Naive thymus-derived CD8-positive, alpha-beta T cell (primary cell): ENCODE measurements at regions not wholly inside any gene's neighbourhood (a gene's known extent, or its start where the extent isn't known, plus 50 kb on each side); places are given as distances from the start of the nearest gene placed in this dataset.

Experiments
- ATAC-seq, 2 donors: fragments of 150-1000 bp; cut with Tn5 transposase in 1 of 2; sonication (Bioruptor Pico), chemical (Tn5 transposase) in 1 of 2; 1 replicate in 1 of 2; 2 replicates in 1 of 2; pipeline ENCODE4 v1.10.0; 2021; ENCODE audit warnings: mild to moderate bottlenecking in 2 of 2, moderate library complexity in 2 of 2
- POLR2A ChIA-PET: fragments of 350-600 bp; sonication (Branson Sonifier 250); formaldehyde crosslinking; loops from one replicate; lab custom pipeline; 2021; ENCODE audit warnings: antibody characterized with exemption; lab: Charles Lee
- DNase-seq, 10 donors: peaks; one replicate each; pipeline versions ENCODE4 v3.0.0 to v3.0.0-alpha.2; 2020 to 2022
- H3K27ac Mint-ChIP-seq, 10 donors: one replicate each; pipeline ENCODE4 v1.8.0; 2020 to 2022; ENCODE audit warnings: mild to moderate bottlenecking in 10 of 10, mixed read lengths in 10 of 10, moderate library complexity in 4 of 10, inconsistent platforms in 1 of 10
- H3K27me3 Mint-ChIP-seq, 5 donors: one replicate each; pipeline ENCODE4 v1.8.0; 2021 to 2022; ENCODE audit warnings: mixed read lengths in 5 of 5
- H3K36me3 Mint-ChIP-seq, 3 donors: one replicate each; pipeline ENCODE4 v1.8.0; 2020 to 2022; ENCODE audit warnings: mixed read lengths in 3 of 3, mild to moderate bottlenecking in 2 of 3, inconsistent platforms in 1 of 3
- H3K4me1 Mint-ChIP-seq, 4 donors: one replicate each; pipeline ENCODE4 v1.8.0; 2021 to 2022; ENCODE audit warnings: mixed read lengths in 4 of 4
- H3K4me3 Mint-ChIP-seq, 10 donors: one replicate each; pipeline ENCODE4 v1.8.0; 2020 to 2022; ENCODE audit warnings: mild to moderate bottlenecking in 10 of 10, mixed read lengths in 10 of 10, moderate library complexity in 6 of 10, inconsistent platforms in 1 of 10
- H3K9me3 Mint-ChIP-seq, 9 donors: one replicate each; pipeline ENCODE4 v1.8.0; 2020 to 2022; ENCODE audit warnings: mixed read lengths in 9 of 9, mild to moderate bottlenecking in 3 of 9, inconsistent platforms in 1 of 9, moderate library complexity in 1 of 9

DNA sequence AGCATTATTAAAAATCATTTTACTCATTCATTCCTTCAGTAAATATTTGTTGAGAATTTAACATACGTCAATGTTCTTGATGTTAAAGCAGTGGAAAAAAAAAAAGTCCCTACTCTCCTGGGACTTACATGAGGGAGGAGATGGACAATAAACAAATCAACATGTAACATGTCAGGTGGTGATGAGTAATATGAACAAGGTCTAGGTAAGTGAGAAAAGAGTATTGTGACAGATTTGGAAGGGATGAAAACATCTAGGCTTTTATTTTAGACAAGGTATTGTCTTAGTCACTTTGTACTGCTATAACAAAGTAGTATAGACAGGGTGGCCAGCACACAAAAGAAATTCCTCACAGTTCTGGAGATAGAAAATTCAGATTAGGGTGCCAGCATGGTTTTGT lies 167.2 kb downstream of the FSCB start:
- DNase-seq (no peak), ATAC-seq (no peak)
- POLR2A ChIA-PET: no interaction called here
- H3K4me3 Mint-ChIP-seq: no peak overlapping the region
- no peak overlapping the region for H3K27ac Mint-ChIP-seq
- H3K36me3 Mint-ChIP-seq: no peaks in the 10 kb centered on the region
- no peaks in the 10 kb centered on the region for H3K4me1 Mint-ChIP-seq
- H3K27me3 Mint-ChIP-seq: no peaks in the 10 kb centered on the region
- peaks cover 0 to 22% (median 3%) of the 10 kb centered on the region in 9 donors for H3K9me3 Mint-ChIP-seq

DNA sequence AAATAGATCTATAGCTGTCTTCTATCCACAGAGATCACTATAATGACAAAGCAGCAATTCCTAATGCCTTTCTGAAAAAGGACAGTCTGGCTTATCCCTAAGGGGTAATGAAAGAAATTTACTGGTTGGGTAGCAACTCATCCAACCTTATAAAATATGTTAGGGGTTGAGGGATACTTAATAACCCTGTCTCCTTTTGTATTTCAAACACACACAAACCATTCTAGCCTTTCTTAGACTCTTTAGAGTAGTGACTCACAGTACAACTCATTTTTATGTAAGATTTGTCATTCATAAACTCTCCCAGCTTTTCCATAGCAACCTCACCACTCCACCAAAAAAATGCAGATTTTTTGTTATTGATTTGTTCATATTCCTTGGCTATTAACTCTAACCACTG lies 167.9 kb downstream of the FSCB start:
- Mint-ChIP-seq H3K27ac (no peak overlapping the region), H3K4me3 (no peak overlapping the region), H3K27me3 (no peaks in the 10 kb centered on the region), H3K4me1 (no peaks in the 10 kb centered on the region), H3K36me3 (no peaks in the 10 kb centered on the region), H3K9me3 (peaks cover 0 to 22% (median 5%) of the 10 kb centered on the region in 9 donors)
- POLR2A ChIA-PET: no interaction called here
- no peak for DNase-seq
- ATAC-seq: no peak

DNA sequence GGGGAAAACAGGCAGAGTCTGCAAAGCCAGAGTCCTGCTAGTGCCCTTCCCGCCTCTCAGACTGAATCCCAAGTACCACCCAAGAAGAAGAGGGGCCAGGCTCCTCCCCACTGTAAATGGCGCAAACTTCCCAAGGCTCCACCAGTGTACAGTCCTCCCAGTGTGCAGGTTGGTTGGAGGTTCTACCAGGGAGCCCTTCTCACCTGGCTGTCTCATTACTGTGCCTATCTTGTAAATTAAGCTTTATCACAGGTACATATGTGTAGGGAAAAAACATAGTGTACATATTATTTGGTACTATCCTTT lies 189.7 kb downstream of the FSCB start:
- H3K9me3 Mint-ChIP-seq: peaks cover 3 to 26% (median 15%) of the 10 kb centered on the region in 9 donors
- H3K4me1 Mint-ChIP-seq: no peaks in the 10 kb centered on the region
- no peaks in the 10 kb centered on the region for H3K36me3 Mint-ChIP-seq
- no peak overlapping the region for H3K27ac Mint-ChIP-seq
- H3K4me3 Mint-ChIP-seq: no peak overlapping the region
- H3K27me3 Mint-ChIP-seq: no peaks in the 10 kb centered on the region
- ATAC-seq (no peak), DNase-seq (no peak)
- POLR2A ChIA-PET: no interaction called here

DNA sequence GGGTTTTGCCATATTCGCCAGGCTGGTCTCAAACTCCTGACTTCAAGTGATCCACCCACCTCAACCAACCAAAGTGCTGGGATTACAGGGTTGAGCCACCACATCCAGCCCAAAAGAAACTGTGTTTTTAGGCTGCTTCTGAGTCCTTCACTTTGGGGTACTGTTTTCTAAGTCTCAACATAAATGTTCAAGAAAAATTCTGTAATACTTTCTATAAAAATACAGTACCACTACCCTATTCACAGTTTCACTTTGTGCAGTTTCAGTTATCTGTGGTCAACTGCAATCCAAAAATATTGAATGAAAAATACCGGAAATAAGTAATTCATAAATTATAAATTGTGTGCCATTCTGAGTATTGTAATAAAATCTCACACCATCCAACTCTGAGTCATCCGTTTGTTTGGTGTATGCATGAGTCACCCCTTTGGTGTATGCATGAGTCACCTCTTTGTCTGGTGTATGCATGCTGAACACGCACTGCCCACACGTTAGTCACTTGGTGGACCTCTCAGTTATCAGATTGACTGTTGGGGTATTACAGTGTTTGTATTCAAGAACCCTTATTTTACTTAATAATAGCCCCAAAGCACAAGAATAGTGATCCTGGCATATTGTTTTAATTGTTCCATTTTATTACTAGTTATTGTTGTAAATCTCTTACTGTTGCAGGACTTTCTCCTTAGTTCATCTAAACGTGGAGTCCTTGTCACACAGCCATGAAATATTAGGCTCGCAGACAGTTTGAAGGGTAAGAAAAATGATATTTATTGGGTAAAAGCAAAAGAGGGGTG lies 190.2 kb downstream of the FSCB start:
- Mint-ChIP-seq H3K9me3 (peaks cover 3 to 31% (median 16%) of the 10 kb centered on the region in 9 donors), H3K4me3 (no peak overlapping the region), H3K27ac (no peak overlapping the region), H3K27me3 (no peaks in the 10 kb centered on the region), H3K36me3 (no peaks in the 10 kb centered on the region), H3K4me1 (no peaks in the 10 kb centered on the region)
- ATAC-seq: no peak
- POLR2A ChIA-PET: no interaction called here
- DNase-seq: no peak

DNA sequence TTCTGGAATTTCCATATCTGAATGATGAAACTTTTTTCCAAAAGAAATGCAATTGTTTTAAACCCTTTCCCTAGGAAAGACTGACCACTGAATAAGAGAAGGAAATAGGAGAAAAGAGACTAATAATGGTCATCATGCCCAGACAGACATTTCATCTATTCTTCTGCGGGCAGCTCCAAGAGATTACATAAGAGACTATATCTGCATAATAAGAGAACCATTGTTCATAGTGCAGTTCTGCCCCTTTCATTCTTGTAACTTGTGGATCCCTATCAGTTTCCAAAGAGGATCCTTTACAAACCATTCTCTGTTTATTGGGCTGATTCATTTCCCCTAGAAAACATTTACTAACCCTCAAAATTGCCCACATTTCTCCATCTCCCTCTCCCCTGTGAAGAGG lies 197.8 kb downstream of the FSCB start:
- H3K27me3 Mint-ChIP-seq: no peaks in the 10 kb centered on the region
- POLR2A ChIA-PET: no interaction called here
- H3K4me1 Mint-ChIP-seq: no peaks in the 10 kb centered on the region
- H3K36me3 Mint-ChIP-seq: no peaks in the 10 kb centered on the region
- DNase-seq: no peak
- no peak overlapping the region for H3K4me3 Mint-ChIP-seq
- no peak overlapping the region for H3K27ac Mint-ChIP-seq
- ATAC-seq: no peak
- peaks cover 3 to 19% (median 12%) of the 10 kb centered on the region in 9 donors for H3K9me3 Mint-ChIP-seq

DNA sequence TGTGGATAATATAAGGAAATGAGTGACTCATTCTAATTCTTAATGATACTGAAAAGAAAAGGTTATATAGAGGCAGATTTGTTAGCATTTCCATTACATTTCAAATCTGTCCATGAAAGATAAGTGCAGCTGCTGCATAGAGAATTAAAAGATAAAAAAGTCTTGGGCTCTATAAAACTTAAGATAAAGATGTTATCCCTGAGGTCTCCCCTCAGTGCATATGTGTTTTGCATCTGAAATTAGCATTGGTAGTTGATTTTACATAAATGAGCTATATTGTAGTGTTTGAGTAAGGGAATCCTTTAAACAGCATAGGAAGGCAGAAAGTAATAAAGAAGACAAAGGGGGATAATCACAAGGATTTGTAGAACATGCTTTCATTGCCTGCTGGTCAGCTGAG lies 206.2 kb downstream of the FSCB start:
- no peak for DNase-seq
- H3K27me3 Mint-ChIP-seq: no peaks in the 10 kb centered on the region
- no peak overlapping the region for H3K27ac Mint-ChIP-seq
- no peaks in the 10 kb centered on the region for H3K4me1 Mint-ChIP-seq
- H3K4me3 Mint-ChIP-seq: no peak overlapping the region
- ATAC-seq: no peak
- POLR2A ChIA-PET: no interaction called here
- peaks cover 0 to 30% (median 12%) of the 10 kb centered on the region in 9 donors for H3K9me3 Mint-ChIP-seq
- H3K36me3 Mint-ChIP-seq: no peaks in the 10 kb centered on the region

DNA sequence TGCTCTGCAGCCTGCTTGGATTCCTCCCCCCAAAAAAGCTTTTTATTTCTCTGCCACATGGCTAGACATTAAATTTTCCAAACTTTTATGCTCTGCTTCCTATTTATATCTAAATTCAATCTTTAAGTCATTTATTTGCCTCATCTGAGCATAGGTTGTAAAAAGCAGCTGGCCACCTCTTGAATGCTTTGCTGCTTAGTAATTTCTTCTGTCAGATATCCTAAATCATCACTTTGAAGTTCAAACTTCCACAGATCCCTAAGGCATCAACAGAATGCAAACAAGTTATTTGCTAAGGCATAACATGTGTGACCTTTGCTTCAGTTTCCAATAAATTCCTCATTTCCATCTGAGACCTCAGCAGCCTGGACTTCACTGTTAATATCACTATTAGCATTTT lies 209.6 kb downstream of the FSCB start:
- POLR2A ChIA-PET: no interaction called here
- H3K4me3 Mint-ChIP-seq: no peak overlapping the region
- H3K9me3 Mint-ChIP-seq: peaks cover 0 to 43% (median 21%) of the 10 kb centered on the region in 9 donors
- H3K4me1 Mint-ChIP-seq: no peaks in the 10 kb centered on the region
- ATAC-seq (no peak), DNase-seq (no peak)
- H3K36me3 Mint-ChIP-seq: no peaks in the 10 kb centered on the region
- H3K27ac Mint-ChIP-seq: no peak overlapping the region
- no peaks in the 10 kb centered on the region for H3K27me3 Mint-ChIP-seq

DNA sequence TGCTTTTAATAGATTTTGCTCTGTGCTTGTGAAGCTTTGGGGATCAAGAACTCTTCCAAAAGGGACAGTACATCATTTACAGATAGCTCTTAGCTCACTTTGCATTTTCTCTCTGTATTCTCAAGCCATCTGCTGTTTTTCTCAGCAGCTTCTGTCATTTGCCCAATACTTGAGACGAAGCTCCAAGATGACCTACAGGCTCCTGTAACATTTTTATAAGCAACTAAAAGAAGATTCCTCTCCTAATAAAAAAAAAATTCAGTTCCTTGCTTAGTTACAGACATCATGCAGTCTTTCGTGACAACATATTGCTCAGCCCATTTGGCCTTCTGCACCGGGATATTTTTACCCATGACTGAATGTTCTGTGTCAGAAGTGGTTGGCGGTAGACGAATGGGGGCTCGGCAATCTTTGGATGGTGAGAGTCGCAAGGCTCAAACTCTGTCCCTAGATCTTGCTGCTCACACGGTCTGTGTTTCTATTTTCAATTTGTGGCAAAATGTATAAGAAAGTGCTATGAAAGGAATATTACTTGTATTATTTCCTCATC lies 215.6 kb downstream of the FSCB start:
- no peak overlapping the region for H3K27ac Mint-ChIP-seq
- no peak for ATAC-seq

DNA sequence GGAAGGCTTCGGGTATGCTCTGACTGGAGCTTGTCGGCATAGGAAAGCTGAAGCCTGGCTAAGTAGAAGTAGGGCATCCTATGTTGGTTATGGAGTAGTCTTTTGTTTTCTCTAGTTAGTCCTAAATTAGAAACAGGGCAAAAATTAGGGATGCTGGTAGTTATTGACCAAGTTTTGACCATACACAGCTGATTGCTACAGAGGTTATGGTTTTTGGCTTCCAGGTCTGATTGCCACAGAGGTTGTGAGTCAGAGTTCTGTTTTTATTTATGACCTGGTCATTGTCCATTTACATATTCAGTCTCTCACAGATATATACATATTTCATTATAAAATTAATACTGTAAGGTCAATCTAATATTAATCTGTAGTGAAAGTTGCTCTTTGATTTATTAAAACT lies 219.2 kb downstream of the FSCB start:
- Mint-ChIP-seq H3K36me3 (no peaks in the 10 kb centered on the region), H3K4me1 (no peaks in the 10 kb centered on the region), H3K27ac (no peak overlapping the region), H3K27me3 (no peaks in the 10 kb centered on the region), H3K9me3 (peaks cover 0 to 5% (median 1%) of the 10 kb centered on the region in 9 donors), H3K4me3 (no peak overlapping the region)
- POLR2A ChIA-PET: no interaction called here
- DNase-seq: no peak
- no peak for ATAC-seq

More for the DNA sequence above, 215.6 kb downstream of the FSCB start:
- POLR2A ChIA-PET: no interaction called here
- no peaks in the 10 kb centered on the region for H3K27me3 Mint-ChIP-seq
- H3K4me3 Mint-ChIP-seq: no peak overlapping the region
- H3K9me3 Mint-ChIP-seq: peaks cover 0 to 19% (median 10%) of the 10 kb centered on the region in 9 donors
- H3K36me3 Mint-ChIP-seq: no peaks in the 10 kb centered on the region
- no peak for DNase-seq
- H3K4me1 Mint-ChIP-seq: no peaks in the 10 kb centered on the region

DNA sequence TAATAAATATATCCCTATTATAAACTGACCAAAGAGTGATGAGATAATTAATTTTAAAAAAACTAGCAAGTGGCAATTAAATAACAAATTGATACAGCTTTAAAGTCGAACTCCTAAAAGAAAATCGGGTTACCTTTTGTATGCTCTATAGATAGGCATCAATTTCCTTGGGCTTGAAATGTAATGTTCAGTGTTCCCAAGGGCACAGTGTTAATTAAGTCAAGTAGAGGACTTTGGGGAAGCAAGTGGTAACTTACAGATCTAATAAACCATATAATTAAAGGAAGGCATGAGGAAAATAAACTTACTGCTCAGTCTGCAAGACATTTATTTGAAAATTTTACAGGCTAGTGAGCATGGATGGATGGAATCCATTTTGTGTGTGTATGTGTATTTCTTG lies 220.9 kb downstream of the FSCB start:
- ATAC-seq: no peak
- H3K36me3 Mint-ChIP-seq: no peaks in the 10 kb centered on the region

DNA sequence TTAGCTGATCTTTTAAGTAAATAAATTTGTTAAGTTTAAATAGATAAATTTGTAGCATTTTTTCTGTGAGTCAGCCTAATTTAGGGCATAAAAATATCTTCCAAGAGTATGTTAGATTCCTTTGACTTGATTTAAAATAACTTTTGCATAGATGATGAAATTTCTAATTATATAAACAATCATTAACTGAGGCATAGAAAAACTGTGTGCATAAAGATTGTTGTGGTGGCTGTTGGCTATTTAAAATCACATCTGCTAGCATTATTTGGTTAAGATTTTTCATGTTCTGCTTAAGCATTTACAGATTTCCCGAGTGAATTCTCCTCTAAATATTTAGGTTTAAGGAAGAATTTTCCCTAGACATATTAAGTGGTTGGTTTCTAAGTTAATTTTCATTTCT lies 223.2 kb downstream of the FSCB start:
- Mint-ChIP-seq H3K27me3 (peaks cover 0 to 2% (median 0%) of the 10 kb centered on the region in 5 donors), H3K4me1 (no peaks in the 10 kb centered on the region), H3K27ac (no peak overlapping the region), H3K9me3 (peaks cover 0 to 23% (median 4%) of the 10 kb centered on the region in 9 donors), H3K4me3 (no peak overlapping the region), H3K36me3 (no peaks in the 10 kb centered on the region)
- POLR2A ChIA-PET: no interaction called here
- DNase-seq (no peak), ATAC-seq (no peak)

More for the DNA sequence above, 220.9 kb downstream of the FSCB start:
- Mint-ChIP-seq H3K27ac (no peak overlapping the region), H3K4me1 (no peaks in the 10 kb centered on the region), H3K27me3 (peaks cover 0 to 2% (median 0%) of the 10 kb centered on the region in 5 donors), H3K9me3 (peaks cover 0 to 12% (median 3%) of the 10 kb centered on the region in 9 donors), H3K4me3 (no peak overlapping the region)
- DNase-seq: no peak
- POLR2A ChIA-PET: no interaction called here

DNA sequence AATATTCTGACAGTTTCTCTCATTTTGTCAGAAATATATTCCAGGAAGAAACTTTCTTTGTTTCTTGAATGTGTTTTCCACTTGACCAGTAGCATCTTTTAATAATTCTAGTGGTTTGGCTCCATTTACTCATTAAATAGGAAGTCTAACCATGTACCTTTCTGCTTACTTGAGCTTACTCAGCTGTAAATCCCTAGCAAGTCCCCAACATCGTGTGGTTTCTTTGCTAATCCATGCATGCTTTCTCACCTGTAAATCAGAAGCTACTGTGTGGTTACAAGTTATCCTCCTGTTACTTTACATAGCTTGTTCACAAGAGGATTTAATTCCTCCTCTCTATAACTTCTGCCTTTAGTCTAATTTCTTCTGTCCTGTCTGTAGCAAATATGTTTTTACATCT lies 227.7 kb downstream of the FSCB start:
- Mint-ChIP-seq H3K9me3 (peaks cover 0 to 23% (median 4%) of the 10 kb centered on the region in 9 donors), H3K4me3 (no peak overlapping the region)

DNA sequence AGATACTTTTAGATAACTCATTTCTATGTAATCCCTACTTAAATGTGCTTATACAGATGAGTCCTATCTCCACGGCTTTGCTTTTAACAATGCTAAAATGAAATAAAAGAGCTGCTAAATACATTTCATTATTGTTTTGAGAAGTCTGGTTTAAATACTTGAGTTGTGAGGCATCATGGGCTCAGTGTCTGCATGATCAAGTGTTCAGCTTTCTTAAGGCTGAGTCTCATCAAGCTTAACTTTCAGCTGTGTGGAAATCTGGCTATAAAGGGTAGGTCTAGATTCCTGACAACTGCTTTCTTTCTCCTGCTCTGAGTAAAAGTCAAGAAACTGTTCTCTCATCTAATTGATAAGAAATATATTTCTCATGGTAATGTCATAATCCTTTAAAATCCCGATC lies 235.4 kb downstream of the FSCB start:
- ATAC-seq (no peak), DNase-seq (no peak)
- Mint-ChIP-seq H3K27ac (peak overlapping the region in 1 of 10 donors; percentile 56), H3K4me1 (no peaks in the 10 kb centered on the region), H3K9me3 (peaks cover 3 to 29% (median 11%) of the 10 kb centered on the region in 9 donors), H3K36me3 (peaks cover 0 to 4% (median 0%) of the 10 kb centered on the region in 3 donors), H3K27me3 (no peaks in the 10 kb centered on the region), H3K4me3 (no peak overlapping the region)
- POLR2A ChIA-PET: no interaction called here

More for the DNA sequence above, 227.7 kb downstream of the FSCB start:
- Mint-ChIP-seq H3K36me3 (no peaks in the 10 kb centered on the region), H3K27me3 (peaks cover 0 to 2% (median 0%) of the 10 kb centered on the region in 5 donors), H3K27ac (no peak overlapping the region), H3K4me1 (no peaks in the 10 kb centered on the region)
- no peak for DNase-seq
- no peak for ATAC-seq
- POLR2A ChIA-PET: no interaction called here

DNA sequence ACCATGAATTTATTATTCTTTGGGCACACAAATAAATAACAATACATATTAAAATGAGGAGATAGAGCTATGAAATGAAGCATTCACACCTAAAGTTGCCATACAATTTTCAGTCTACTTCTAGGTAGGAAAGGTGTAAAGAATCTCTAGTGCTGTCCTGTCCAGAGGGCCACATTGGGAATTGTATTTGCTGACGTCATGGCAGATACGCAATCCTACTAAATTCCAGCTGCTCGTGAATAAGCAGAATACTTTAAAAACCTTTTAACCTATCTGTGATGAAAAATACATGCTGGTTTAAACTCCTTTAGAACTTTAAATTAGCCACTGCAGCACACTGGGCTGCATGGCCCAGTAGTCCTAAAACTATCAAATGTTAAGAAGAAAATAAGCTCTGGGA lies 236.1 kb downstream of the FSCB start:
- Mint-ChIP-seq H3K27me3 (no peaks in the 10 kb centered on the region), H3K36me3 (peaks cover 0 to 4% (median 0%) of the 10 kb centered on the region in 3 donors), H3K4me1 (no peaks in the 10 kb centered on the region), H3K9me3 (peaks cover 3 to 29% (median 13%) of the 10 kb centered on the region in 9 donors), H3K4me3 (no peak overlapping the region), H3K27ac (no peak overlapping the region)
- POLR2A ChIA-PET: no interaction called here
- ATAC-seq: no peak
- DNase-seq: no peak
